Neural cell (in vitro differentiated cells): ENCODE measurements at regions not wholly inside any gene's neighbourhood (a gene's known extent, or its start where the extent isn't known, plus 50 kb on each side); places are given as distances from the start of the nearest gene placed in this dataset.
A peak's percentile ranks its signal among the peaks of the same experiment; 100 is the strongest.

Source experiments
- H2AFZ ChIP-seq: fragments of 200-600, 300-800 bp; sonication (generic), shearing (Covaris generic); 2 replicates; pipeline ENCODE4 v1.6.0; 2014; ENCODE audit warnings: low read depth, mild to moderate bottlenecking, antibody characterized with exemption, low read length, moderate library complexity
- H3F3A ChIP-seq: fragments of 200-600 bp; shearing (Covaris generic); 2 replicates; pipeline ENCODE4 v1.6.1; 2016; ENCODE audit warnings: mild to moderate bottlenecking, moderate library complexity, mixed read lengths, antibody characterized with exemption, low read length; ENCODE audit not compliant: insufficient read depth, poor library complexity, severe bottlenecking
- H3K27ac ChIP-seq: fragments of 200-600, 300-800 bp; sonication (generic), shearing (Covaris generic); 2 replicates; pipeline ENCODE4 v1.5.1; 2014; ENCODE audit warnings: mild to moderate bottlenecking, low read length, moderate library complexity
- H3K27me3 ChIP-seq: fragments of 300-800, 200-600 bp; sonication (generic), shearing (Covaris generic); 2 replicates; pipeline ENCODE4 v1.6.0; 2014; ENCODE audit warnings: mild to moderate bottlenecking, low read depth, low read length, moderate library complexity; ENCODE audit not compliant: insufficient read depth
- H3K36me3 ChIP-seq: fragments of 300-800, 200-600 bp; sonication (generic), shearing (Covaris generic); 2 replicates; pipeline ENCODE4 v1.5.1; 2014; ENCODE audit warnings: mild to moderate bottlenecking, antibody characterized with exemption, low read length, moderate library complexity; ENCODE audit not compliant: insufficient read depth
- H3K4me2 ChIP-seq: fragments of 300-800, 200-600 bp; sonication (generic), shearing (Covaris generic); 2 replicates; pipeline ENCODE4 v1.6.0; 2014; ENCODE audit warnings: mild to moderate bottlenecking, low read length
- H3K4me3 ChIP-seq: fragments of 300-800, 200-600 bp; sonication (generic), shearing (Covaris generic); 2 replicates; pipeline ENCODE4 v1.5.1; 2014; ENCODE audit warnings: mild to moderate bottlenecking, low read length, moderate library complexity
- H3K79me2 ChIP-seq: fragments of 200-600 bp; shearing (Covaris generic); replicated peaks from 2 replicates; pipeline ENCODE4 v1.6.0; 2014; ENCODE audit warnings: mild to moderate bottlenecking, low read length, moderate library complexity; ENCODE audit not compliant: insufficient read depth
- H3K9ac ChIP-seq: fragments of 300-800, 200-600 bp; sonication (generic), shearing (Covaris generic); 2 replicates; pipeline ENCODE4 v1.6.1; 2016; ENCODE audit warnings: mild to moderate bottlenecking, low read length, mixed read lengths
- H3K9me2 ChIP-seq: fragments of 200-600 bp; shearing (Covaris generic); 2 replicates; pipeline ENCODE4 v1.6.1; 2016; ENCODE audit warnings: mild to moderate bottlenecking, low read length, mixed read lengths; ENCODE audit not compliant: insufficient read depth
- H3K9me3 ChIP-seq: fragments of 200-600, 300-800 bp; sonication (generic), shearing (Covaris generic); 2 replicates; pipeline ENCODE4 v1.6.1; 2016; ENCODE audit warnings: mild to moderate bottlenecking, mixed run types, low read length, moderate library complexity, mixed read lengths
- H4K20me1 ChIP-seq: fragments of 200-600 bp; shearing (Covaris generic); 2 replicates; pipeline ENCODE4 v1.6.1; 2016; ENCODE audit warnings: mild to moderate bottlenecking, mixed run types; ENCODE audit not compliant: insufficient read depth
- CTCF ChIP-seq: fragments of 450-650 bp; IDR thresholded peaks from 2 replicates; pipeline ENCODE4 v1.5.1; 2014; ENCODE audit warnings: antibody characterized with exemption, mild to moderate bottlenecking, moderate library complexity; ENCODE audit not compliant: poor library complexity, severe bottlenecking
- EP300 ChIP-seq: fragments of 450-650 bp; conservative IDR thresholded peaks from 2 replicates; pipeline ENCODE4 v1.6.1; 2014; ENCODE audit warnings: antibody characterized with exemption, mild to moderate bottlenecking, moderate library complexity; ENCODE audit not compliant: poor library complexity, severe bottlenecking
- EZH2 ChIP-seq: fragments of 200-600, 300-800 bp; shearing (Covaris generic), sonication (generic); IDR thresholded peaks from 2 replicates; pipeline ENCODE4 v1.6.1; 2014; ENCODE audit warnings: antibody characterized with exemption, low read length, borderline replicate concordance, mild to moderate bottlenecking; ENCODE audit not compliant: insufficient read depth, poor library complexity, severe bottlenecking
- MXI1 ChIP-seq: fragments of 450-650 bp; conservative IDR thresholded peaks from 2 replicates; pipeline ENCODE4 v1.6.1; 2014; ENCODE audit warnings: antibody characterized with exemption, mild to moderate bottlenecking; ENCODE audit not compliant: poor library complexity, severe bottlenecking
- POLR2AphosphoS5 ChIP-seq: IDR thresholded peaks from 2 replicates; pipeline ENCODE4 v1.6.1; 2012
- RAD21 ChIP-seq: fragments of 450-650 bp; conservative IDR thresholded peaks from 2 replicates; pipeline ENCODE4 v1.6.1; 2014; ENCODE audit warnings: antibody characterized with exemption, mild to moderate bottlenecking, moderate library complexity
- SMC3 ChIP-seq: fragments of 450-650 bp; conservative IDR thresholded peaks from 2 replicates; pipeline ENCODE4 v1.6.1; 2014; ENCODE audit warnings: antibody characterized with exemption, mild to moderate bottlenecking, moderate library complexity; ENCODE audit not compliant: poor library complexity
- TAF1 ChIP-seq: IDR thresholded peaks from 2 replicates; pipeline ENCODE4 v1.6.1; 2012; ENCODE audit warnings: low read depth
- TF ChIP-seq, protein P1 (sequence below): IDR thresholded peaks from 2 replicates; pipeline ENCODE4 v1.6.1; 2012; ENCODE audit warnings: borderline replicate concordance

DNA sequence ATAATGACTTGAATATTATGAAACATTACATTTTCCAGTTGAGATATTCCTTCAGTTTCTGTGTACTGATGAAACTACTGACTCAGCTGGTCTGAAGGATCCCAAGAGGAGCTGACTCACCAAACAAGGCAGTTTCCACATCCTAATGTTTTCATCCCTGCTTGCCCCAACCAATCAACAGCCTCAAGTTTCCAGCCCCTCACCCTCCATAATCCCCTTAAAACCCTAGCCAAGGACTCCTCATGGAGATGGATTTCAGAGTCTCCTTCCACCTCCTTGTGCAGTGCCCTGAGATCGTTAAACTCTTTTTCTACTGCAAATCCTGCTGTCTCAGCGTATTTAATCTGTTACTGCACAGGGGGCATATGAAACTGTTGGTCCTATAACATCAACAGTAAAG lies 83.1 kb upstream of the HAO2 start:
- Histone ChIP-seq H3K9me3 (no peaks in the 10 kb centered on the region), H3K27me3 (no peaks in the 10 kb centered on the region), H3K36me3 (no peaks in the 10 kb centered on the region), H4K20me1 (no peaks in the 10 kb centered on the region), H3K79me2 (no peaks in the 10 kb centered on the region), H3K4me3 (no peak overlapping the region), H3K9me2 (no peaks in the 10 kb centered on the region), H3K9ac (no peak overlapping the region), H3K27ac (no peak overlapping the region), H3K4me2 (no peak overlapping the region), H3F3A (no peaks in the 10 kb centered on the region), H2AFZ (no peak overlapping the region)
- TF ChIP-seq, protein P1, sequence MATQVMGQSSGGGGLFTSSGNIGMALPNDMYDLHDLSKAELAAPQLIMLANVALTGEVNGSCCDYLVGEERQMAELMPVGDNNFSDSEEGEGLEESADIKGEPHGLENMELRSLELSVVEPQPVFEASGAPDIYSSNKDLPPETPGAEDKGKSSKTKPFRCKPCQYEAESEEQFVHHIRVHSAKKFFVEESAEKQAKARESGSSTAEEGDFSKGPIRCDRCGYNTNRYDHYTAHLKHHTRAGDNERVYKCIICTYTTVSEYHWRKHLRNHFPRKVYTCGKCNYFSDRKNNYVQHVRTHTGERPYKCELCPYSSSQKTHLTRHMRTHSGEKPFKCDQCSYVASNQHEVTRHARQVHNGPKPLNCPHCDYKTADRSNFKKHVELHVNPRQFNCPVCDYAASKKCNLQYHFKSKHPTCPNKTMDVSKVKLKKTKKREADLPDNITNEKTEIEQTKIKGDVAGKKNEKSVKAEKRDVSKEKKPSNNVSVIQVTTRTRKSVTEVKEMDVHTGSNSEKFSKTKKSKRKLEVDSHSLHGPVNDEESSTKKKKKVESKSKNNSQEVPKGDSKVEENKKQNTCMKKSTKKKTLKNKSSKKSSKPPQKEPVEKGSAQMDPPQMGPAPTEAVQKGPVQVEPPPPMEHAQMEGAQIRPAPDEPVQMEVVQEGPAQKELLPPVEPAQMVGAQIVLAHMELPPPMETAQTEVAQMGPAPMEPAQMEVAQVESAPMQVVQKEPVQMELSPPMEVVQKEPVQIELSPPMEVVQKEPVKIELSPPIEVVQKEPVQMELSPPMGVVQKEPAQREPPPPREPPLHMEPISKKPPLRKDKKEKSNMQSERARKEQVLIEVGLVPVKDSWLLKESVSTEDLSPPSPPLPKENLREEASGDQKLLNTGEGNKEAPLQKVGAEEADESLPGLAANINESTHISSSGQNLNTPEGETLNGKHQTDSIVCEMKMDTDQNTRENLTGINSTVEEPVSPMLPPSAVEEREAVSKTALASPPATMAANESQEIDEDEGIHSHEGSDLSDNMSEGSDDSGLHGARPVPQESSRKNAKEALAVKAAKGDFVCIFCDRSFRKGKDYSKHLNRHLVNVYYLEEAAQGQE, result no peak
- TF ChIP-seq CTCF (no peak), EP300 (no peak), MXI1 (no peak)

GRCh38 chr1:119286587-119287181 lies 81.9 kb upstream of the HAO2 start:
- Histone ChIP-seq H3K27ac (no peak overlapping the region), H2AFZ (no peak overlapping the region), H3K9me3 (no peaks in the 10 kb centered on the region), H3K4me2 (no peak overlapping the region), H4K20me1 (no peaks in the 10 kb centered on the region), H3K9ac (no peak overlapping the region), H3K36me3 (no peaks in the 10 kb centered on the region), H3F3A (no peaks in the 10 kb centered on the region), H3K27me3 (no peaks in the 10 kb centered on the region), H3K9me2 (no peaks in the 10 kb centered on the region), H3K79me2 (no peaks in the 10 kb centered on the region), H3K4me3 (no peak overlapping the region)
- TF ChIP-seq RAD21 (peak; percentile 36), MXI1 (no peak), EP300 (no peak), CTCF (peak; percentile 44), SMC3 (no peak), EZH2 (no peak), TAF1 (no peak), POLR2AphosphoS5 (no peak)
- TF ChIP-seq, protein P1, result no peak
